Endometrium (tissue), 2 donors: ENCODE measurements at regions not wholly inside any gene's neighbourhood (a gene's known extent, or its start where the extent isn't known, plus 50 kb on each side); places are given as distances from the start of the nearest gene placed in this dataset.
"Not testable (repeated sequence)": the region's sequence is repeated elsewhere in the genome, so short reads cannot be mapped to it uniquely, and the experiment has no call there.

ENCODE experiments used
- FAIRE-seq: peaks from 2 replicates; lab custom pipeline; 2012; peaks lifted over from hg19 to GRCh38; lab: Jason Lieb, UNC
- donor health status: control.
- donor health status: control.

DNA sequence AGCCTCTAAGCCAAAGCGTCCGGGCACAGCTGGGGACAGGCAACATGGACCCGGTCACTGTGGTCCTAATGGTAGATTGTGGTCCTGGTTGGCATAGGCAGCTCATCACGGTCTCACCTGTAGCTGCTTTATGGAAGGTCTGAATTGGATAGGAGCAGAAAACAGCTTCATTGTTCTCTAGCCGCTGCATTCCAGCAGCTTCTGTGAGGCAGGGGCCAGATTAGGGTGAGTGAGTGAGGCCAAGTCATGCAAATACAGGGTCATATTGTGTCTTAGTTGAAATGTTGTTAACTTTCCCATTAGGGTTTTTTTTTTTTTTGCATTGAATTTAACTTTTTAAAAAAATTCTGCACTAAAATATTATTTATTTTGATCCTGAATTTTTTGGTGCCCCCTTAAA is 105.4 kb upstream of the SULF2 start:
- FAIRE-seq = not testable (repeated sequence)

- not testable (repeated sequence) for FAIRE-seq
These were observed 104.5 kb upstream of the SULF2 start for GRCh38 chr20:47889751-47890150.

DNA sequence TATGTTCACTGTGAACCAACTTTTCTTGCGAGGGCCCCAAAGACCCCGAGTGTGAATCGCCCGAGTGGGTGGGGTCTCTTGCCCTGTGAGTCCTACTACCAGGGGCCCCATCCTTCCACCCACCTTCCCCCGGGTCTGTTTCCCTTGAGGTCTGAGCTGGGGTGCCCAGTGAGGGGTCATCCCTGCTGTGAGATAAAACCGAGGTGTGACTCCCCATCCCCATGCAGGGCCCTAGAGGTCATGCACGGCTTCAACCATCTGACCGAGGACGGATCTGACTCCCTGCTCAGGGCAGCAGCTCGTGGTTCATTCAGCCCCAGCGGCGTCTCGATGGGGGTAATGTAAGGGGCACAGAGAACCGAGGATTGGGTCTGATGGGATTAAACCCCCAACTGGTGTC is 103.1 kb upstream of the SULF2 start:
- no peak for FAIRE-seq

- FAIRE-seq = no peak
These were observed 102.3 kb upstream of the SULF2 start for GRCh38 chr20:47887477-47888080.

DNA sequence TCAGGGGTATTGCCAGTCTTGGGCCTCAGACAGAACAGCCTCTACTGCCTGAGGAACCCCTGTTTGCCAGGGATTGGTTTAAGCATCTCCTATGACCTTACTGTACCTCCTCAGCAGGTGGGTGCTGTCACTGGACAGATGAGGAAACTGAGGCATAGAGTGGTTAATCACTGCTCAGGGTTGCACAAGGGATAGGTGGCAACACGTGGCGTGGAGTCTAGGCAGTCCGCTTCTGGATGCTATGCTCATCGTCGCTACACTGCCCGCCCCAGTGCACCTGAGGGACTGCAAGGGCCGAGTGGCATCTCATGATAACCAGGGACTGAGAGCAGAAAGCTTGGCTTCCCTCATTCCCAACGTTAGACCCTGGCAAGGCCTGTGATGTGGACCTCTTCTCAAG is 101.8 kb upstream of the SULF2 start:
- FAIRE-seq = no peak

GRCh38 chr20:47886454-47887041 is 101.3 kb upstream of the SULF2 start:
- no peak for FAIRE-seq

DNA sequence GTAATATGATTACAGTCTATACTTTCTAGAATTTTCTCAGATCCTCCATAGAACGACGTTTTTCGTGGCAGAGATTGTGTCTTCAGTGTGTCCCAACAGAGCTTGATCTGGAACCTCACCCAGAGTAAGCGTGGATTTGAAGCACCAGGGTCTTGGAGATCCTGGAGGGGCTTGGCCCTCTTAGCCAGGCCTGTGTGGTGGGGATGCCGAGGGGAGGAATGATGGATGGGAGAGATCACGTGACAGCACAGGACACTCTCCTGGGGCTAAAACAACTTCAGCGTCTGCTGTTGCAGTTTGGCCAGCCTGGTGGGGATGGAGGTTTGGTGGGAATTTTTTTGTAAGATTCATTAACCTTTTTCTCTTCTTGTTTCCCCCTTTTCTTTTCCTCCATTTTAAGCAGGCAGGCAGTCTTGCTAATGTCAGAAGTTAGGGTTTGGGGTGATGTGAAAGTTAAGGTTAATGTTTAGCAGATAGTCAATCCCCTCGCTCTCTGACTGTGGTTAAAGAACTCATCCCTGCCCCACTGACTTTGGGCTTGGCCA is 100.7 kb upstream of the SULF2 start:
- FAIRE-seq = no peak

- FAIRE-seq = not testable (repeated sequence)
These were observed 98.7 kb upstream of the SULF2 start for GRCh38 chr20:47883940-47884339.

DNA sequence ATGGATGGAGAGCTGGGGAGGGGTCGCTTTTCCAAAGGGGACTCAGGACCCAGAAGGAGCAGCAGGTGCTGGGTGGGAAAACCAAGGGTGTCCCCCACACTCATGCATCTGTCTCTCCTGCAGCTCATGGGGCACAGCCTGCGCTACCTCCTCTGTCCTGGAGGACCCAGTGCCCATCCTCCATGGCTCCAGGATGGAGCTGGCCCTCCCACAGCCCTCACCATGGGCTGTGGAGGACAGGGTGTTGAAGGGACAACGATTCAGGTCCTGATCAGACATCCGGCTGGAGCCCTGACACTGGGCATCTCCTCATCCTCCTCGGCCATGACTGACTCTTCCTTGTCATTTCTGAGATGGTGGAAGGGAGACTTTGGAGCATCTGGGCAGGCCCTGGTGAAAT is 97.9 kb upstream of the SULF2 start:
- no peak for FAIRE-seq

GRCh38 chr20:47879771-47880170 is 94.5 kb upstream of the SULF2 start:
- no peak for FAIRE-seq

DNA sequence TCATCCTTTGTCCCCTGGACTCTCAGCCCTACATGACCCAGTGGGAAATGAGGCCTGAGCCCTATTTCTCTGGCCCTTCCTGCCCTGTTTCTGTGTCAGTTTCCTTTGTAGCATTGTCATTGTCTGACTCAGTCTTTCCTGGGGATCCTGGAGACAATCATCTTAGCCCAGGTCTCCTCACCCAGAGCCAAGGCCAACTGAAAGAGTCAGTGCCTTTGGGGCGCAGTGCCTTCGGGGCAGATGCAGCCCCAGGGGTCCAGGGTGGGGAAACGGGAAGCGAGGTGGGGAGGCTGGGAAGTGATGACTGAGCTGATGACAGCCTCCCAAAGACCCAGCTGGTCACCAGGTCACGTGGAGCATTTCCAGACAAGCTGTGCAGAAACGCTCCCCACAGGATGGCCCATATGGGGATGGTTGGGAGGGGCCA is 93.3 kb upstream of the SULF2 start:
- no peak for FAIRE-seq

- FAIRE-seq = no peak
These were observed 91.2 kb upstream of the SULF2 start for GRCh38 chr20:47876311-47877088.

GRCh38 chr20:47875297-47876025 is 90.2 kb upstream of the SULF2 start:
- FAIRE-seq = no peak

DNA sequence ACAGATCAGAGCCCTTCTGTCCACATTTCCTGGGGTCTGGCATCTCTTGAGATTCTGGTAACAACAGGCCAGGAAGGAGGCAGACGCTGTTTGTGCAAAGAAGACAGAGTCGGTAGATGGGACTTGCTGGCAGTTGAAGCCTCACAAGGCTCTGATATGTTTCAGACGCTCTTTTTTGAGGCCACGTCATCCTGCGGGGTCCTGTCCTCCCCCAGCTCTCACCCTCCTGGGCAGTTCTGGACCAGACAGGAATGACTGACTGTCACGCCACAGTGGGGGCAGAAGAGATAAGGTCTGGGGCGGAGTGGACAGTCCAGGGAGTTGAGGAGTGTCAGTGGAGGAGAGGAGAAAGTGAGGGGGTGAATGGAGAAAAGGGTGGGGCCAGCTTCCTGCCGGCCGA is 87.1 kb upstream of the SULF2 start:
- FAIRE-seq = no peak

DNA sequence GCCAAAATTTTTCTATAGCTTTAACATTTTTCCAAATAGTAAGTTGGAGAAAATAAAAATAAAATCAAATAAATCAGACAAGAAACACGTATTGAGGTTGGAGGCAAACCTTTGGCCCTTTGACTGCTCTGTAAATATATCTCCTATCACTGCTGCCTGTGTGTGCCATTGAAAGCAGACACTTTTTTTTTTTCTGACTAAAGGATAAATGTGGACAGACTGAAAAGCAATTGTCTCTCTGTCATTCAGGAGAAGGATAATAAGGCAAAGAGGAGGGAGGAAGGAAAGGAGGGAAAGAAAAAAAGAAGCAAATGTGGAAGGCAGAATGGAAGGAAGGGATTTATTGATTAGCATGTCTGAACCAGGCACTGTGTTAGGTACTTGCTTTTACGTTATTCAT is 85.2 kb upstream of the SULF2 start:
- no peak for FAIRE-seq

GRCh38 chr20:47868744-47869143 is 83.5 kb upstream of the SULF2 start:
- FAIRE-seq = no peak

DNA sequence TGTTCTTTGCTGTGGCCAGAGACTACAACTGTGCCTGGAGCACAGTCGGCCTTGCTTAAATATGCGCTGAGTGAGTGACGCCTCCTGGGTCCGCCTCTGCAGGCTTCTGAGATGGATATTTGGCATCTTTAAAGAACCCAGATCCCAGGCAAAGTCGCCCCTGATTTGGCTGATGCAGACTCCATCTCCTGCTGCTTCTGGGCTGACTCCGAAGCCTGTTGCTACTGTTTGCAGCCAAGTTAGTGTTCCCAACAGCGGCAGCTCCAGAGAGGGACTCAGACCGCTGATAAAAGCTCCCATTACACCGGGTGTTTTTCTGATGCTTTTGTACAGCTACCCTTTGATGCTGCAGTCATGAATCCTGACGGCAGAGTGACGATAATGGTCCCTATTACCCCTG is 83.0 kb upstream of the SULF2 start:
- no peak for FAIRE-seq

GRCh38 chr20:47867831-47868230 is 82.5 kb upstream of the SULF2 start:
- no peak for FAIRE-seq

- no peak for FAIRE-seq
These were observed 81.2 kb upstream of the SULF2 start for GRCh38 chr20:47866480-47866879.

GRCh38 chr20:47865912-47866311 is 80.6 kb upstream of the SULF2 start:
- no peak for FAIRE-seq

DNA sequence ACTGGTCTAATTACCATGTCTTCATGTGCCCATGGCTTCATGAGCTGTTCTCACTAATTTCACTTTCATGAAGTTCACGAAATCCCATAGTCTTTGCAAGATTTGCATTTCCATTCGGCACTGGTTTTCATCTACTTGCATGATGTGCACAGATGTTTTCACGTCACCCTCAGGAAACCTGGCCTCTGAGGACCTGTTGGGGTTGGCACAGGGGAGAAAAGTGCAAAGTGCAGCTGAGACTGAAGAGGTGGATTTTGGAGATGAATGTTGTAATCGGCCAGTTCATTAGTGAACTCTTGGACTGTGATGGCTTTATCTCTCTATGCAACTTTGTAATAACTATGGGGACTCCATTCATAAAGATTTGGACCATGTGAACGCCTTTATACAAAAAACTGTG is 80.2 kb upstream of the SULF2 start:
- FAIRE-seq = no peak

DNA sequence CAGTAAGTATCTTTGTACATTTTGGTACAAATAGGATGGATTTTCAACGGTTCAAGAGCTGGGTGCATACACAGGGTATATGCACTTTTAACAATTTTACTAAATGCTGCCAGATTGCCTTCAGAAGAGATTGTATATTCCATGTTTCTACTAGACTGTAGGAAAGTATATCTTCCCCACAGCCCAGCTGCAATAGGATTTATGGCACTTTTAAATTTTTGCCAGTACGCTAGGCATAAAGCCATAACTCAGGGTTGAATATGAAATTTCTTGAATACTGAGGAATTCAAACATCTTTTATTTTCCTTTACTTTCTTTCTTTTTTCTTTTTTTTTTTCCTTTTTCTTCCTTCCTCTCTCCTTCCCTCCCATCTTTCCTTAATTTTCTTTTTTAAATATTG is 78.7 kb upstream of the SULF2 start:
- no peak for FAIRE-seq
